WI38 (cell line): ENCODE measurements at regions not wholly inside any gene's neighbourhood (a gene's known extent, or its start where the extent isn't known, plus 50 kb on each side); places are given as distances from the start of the nearest gene placed in this dataset.

Experiments
- H3K4me3 ChIP-seq: 2 replicates; pipeline ENCODE4 v1.5.1; 2011; ENCODE audit warnings: low read depth, mild to moderate bottlenecking, control low read depth, low read length
- CTCF ChIP-seq: IDR thresholded peaks from 2 replicates; pipeline ENCODE4 v1.5.1; 2012; ENCODE audit warnings: low read depth, mild to moderate bottlenecking, control low read depth, low read length

- TF ChIP-seq CTCF = no peak
- H3K4me3 ChIP-seq = no peak overlapping the region
These were observed 245.8 kb downstream of the SOX11 start for GRCh38 chr2:5937851-5938565.

- no peak for TF ChIP-seq CTCF
- H3K4me3 ChIP-seq = no peak overlapping the region
These were observed 246.3 kb downstream of the SOX11 start for GRCh38 chr2:5938566-5938896.

GRCh38 chr2:5939553-5939952 lies 247.4 kb downstream of the SOX11 start:
- no peak overlapping the region for H3K4me3 ChIP-seq
- no peak for TF ChIP-seq CTCF

- H3K4me3 ChIP-seq = no peak overlapping the region
- TF ChIP-seq CTCF = no peak
These were observed 248.7 kb downstream of the SOX11 start for GRCh38 chr2:5940596-5941535.

GRCh38 chr2:5942204-5942603 lies 250.0 kb downstream of the SOX11 start:
- no peak for TF ChIP-seq CTCF
- no peak overlapping the region for H3K4me3 ChIP-seq

GRCh38 chr2:5945742-5946141 lies 253.6 kb downstream of the SOX11 start:
- no peak overlapping the region for H3K4me3 ChIP-seq
- TF ChIP-seq CTCF = no peak
